H1 (cell line): ENCODE measurements at regions not wholly inside any gene's neighbourhood (a gene's known extent, or its start where the extent isn't known, plus 50 kb on each side); places are given as distances from the start of the nearest gene placed in this dataset.

Experiments
- CTCF ChIA-PET: fragments of 300-600 bp; sonication (Branson Sonifier 250); formaldehyde crosslinking; loops from one replicate; lab custom pipeline; 2021; ENCODE audit not compliant: partially characterized antibody; lab: Charles Lee
- POLR2A ChIA-PET: fragments of 300-600 bp; sonication (Branson Sonifier 250); formaldehyde crosslinking; loops from one replicate; lab custom pipeline; 2021; ENCODE audit warnings: inconsistent platforms; ENCODE audit not compliant: partially characterized antibody; lab: Charles Lee
- DNase-seq, 2 experiments: peaks; one replicate each; pipeline versions ENCODE4 v3.0.0 to v3.0.0-alpha.2; 2010 to 2022; ENCODE audit warnings: low spot score in 2 of 2, low read depth in 1 of 2, mixed read lengths in 1 of 2
- FAIRE-seq: peaks from 2 replicates; lab custom pipeline; 2011; peaks lifted over from hg19 to GRCh38; lab: Jason Lieb, UNC
- H2AFZ ChIP-seq: 2 replicates; pipeline ENCODE4 v1.8.1; 2012; ENCODE audit warnings: low read length, inconsistent platforms
- H2AK5ac ChIP-seq: 2 replicates; pipeline ENCODE4 v1.6.1; 2013; ENCODE audit warnings: low read depth, low read length
- H2BK120ac ChIP-seq: replicated peaks from 2 replicates; pipeline ENCODE3; 2013; ENCODE audit warnings: low read depth, low read length, inconsistent platforms
- H2BK12ac ChIP-seq: 2 replicates; pipeline ENCODE4 v1.6.1; 2013; ENCODE audit warnings: low read depth, low read length
- H2BK15ac ChIP-seq: 2 replicates; pipeline ENCODE4 v1.6.1; 2013; ENCODE audit warnings: low read length
- H2BK20ac ChIP-seq: 2 replicates; pipeline ENCODE4 v1.6.1; 2013; ENCODE audit warnings: low read length
- H2BK5ac ChIP-seq: 2 replicates; pipeline ENCODE4 v1.6.1; 2013; ENCODE audit warnings: low read depth, low read length
- H3K14ac ChIP-seq: 2 replicates; pipeline ENCODE4 v1.6.1; 2013; ENCODE audit warnings: inconsistent platforms; ENCODE audit not compliant: insufficient read length
- H3K18ac ChIP-seq: 2 replicates; pipeline ENCODE4 v1.6.1; 2013; ENCODE audit warnings: low read length; ENCODE audit errors: extremely low read depth
- H3K23ac ChIP-seq: 2 replicates; pipeline ENCODE4 v1.6.1; 2013; ENCODE audit warnings: inconsistent platforms; ENCODE audit not compliant: insufficient read length
- H3K23me2 ChIP-seq: 2 replicates; pipeline ENCODE4 v1.6.1; 2013; ENCODE audit warnings: low read depth, low read length
- H3K27ac ChIP-seq: 2 replicates; pipeline ENCODE4 v1.6.1; 2011; ENCODE audit warnings: low read depth, low read length, inconsistent platforms
- H3K27me3 ChIP-seq, 4 experiments: replicated peaks in 1 of 4; 1 replicate in 1 of 4; 2 replicates in 3 of 4; pipeline versions ENCODE4 v1.6.1 to v1.8.1; 2011 to 2013; ENCODE audit warnings: low read length in 3 of 4, mild to moderate bottlenecking in 3 of 4, inconsistent platforms in 2 of 4, mixed read lengths in 2 of 4, moderate library complexity in 1 of 4; ENCODE audit not compliant: control insufficient read depth in 3 of 4, insufficient read depth in 3 of 4; ENCODE audit errors: extremely low read depth in 1 of 4
- H3K36me3 ChIP-seq, 4 experiments: 2 replicates each; pipeline versions ENCODE4 v1.6.1 to v1.8.1; 2011 to 2013; ENCODE audit warnings: mild to moderate bottlenecking in 4 of 4, low read length in 3 of 4, moderate library complexity in 2 of 4, control low read depth in 1 of 4, inconsistent platforms in 1 of 4; ENCODE audit not compliant: insufficient read depth in 4 of 4, control insufficient read depth in 2 of 4
- H3K4ac ChIP-seq: replicated peaks from 2 replicates; pipeline ENCODE3; 2013; ENCODE audit warnings: low read length, low read depth, mixed read lengths, inconsistent platforms; ENCODE audit not compliant: insufficient read length
- H3K4me1 ChIP-seq, 4 experiments: replicated peaks in 1 of 4; 1 replicate in 1 of 4; 2 replicates in 3 of 4; pipeline versions ENCODE4 v1.6.1 to v1.8.1; 2011 to 2013; ENCODE audit warnings: low read length in 3 of 4, inconsistent platforms in 2 of 4, mixed read lengths in 1 of 4; ENCODE audit not compliant: insufficient read depth in 4 of 4, control insufficient read depth in 3 of 4
- H3K4me2 ChIP-seq, 2 experiments: 2 replicates each; pipeline versions ENCODE4 v1.6.1 to v1.8.1; 2011 to 2013; ENCODE audit warnings: low read depth in 2 of 2, low read length in 2 of 2, control low read depth in 1 of 2, inconsistent platforms in 1 of 2, mild to moderate bottlenecking in 1 of 2; ENCODE audit not compliant: insufficient read depth in 1 of 2
- H3K4me3 ChIP-seq, 4 experiments: fragments of 200-600, 300-600 bp in 1 of 4; sonication (generic), shearing (Covaris generic), sonication (Bioruptor Twin) in 1 of 4; 2 replicates each; pipeline versions ENCODE4 v1.5.1 to v1.8.1; 2011 to 2016; ENCODE audit warnings: low read length in 4 of 4, low read depth in 3 of 4, control low read depth in 2 of 4, inconsistent platforms in 2 of 4, mild to moderate bottlenecking in 2 of 4, mixed read lengths in 1 of 4, moderate library complexity in 1 of 4; ENCODE audit not compliant: insufficient read depth in 2 of 4; ENCODE audit errors: extremely low read depth in 1 of 4
- H3K56ac ChIP-seq: replicated peaks from 2 replicates; pipeline ENCODE3; 2013; ENCODE audit warnings: low read depth, mild to moderate bottlenecking, mixed read lengths, low read length, inconsistent platforms; ENCODE audit not compliant: insufficient read length
- H3K79me1 ChIP-seq: 2 replicates; pipeline ENCODE4 v1.6.1; 2013; ENCODE audit warnings: low read depth, low read length, control low read depth
- H3K79me2 ChIP-seq, 2 experiments: 2 replicates each; pipeline versions ENCODE4 v1.6.1 to v1.8.1; 2012 to 2013; ENCODE audit warnings: low read length in 2 of 2, mild to moderate bottlenecking in 2 of 2, inconsistent platforms in 1 of 2; ENCODE audit not compliant: insufficient read depth in 2 of 2, control insufficient read depth in 1 of 2
- H3K9ac ChIP-seq, 4 experiments: replicated peaks in 1 of 4; 1 replicate in 1 of 4; 2 replicates in 3 of 4; pipeline versions ENCODE4 v1.6.1 to v1.8.1; 2011 to 2013; ENCODE audit warnings: low read depth in 3 of 4, low read length in 3 of 4, control low read depth in 2 of 4, mild to moderate bottlenecking in 2 of 4, moderate library complexity in 2 of 4, inconsistent platforms in 1 of 4; ENCODE audit errors: extremely low read depth in 1 of 4
- H3K9me3 ChIP-seq, 2 experiments: 2 replicates each; pipeline versions ENCODE4 v1.6.1 to v1.8.1; 2012 to 2013; ENCODE audit warnings: mild to moderate bottlenecking in 2 of 2, moderate library complexity in 2 of 2, control low read depth in 1 of 2, inconsistent platforms in 1 of 2, low read depth in 1 of 2, low read length in 1 of 2, mixed read lengths in 1 of 2; ENCODE audit not compliant: insufficient read depth in 2 of 2
- H4K20me1 ChIP-seq, 2 experiments: replicated peaks in 1 of 2; 2 replicates each; pipeline versions ENCODE3 to v1.8.1; 2011 to 2013; ENCODE audit warnings: inconsistent platforms in 2 of 2, low read length in 2 of 2, mild to moderate bottlenecking in 1 of 2; ENCODE audit not compliant: insufficient read depth in 2 of 2, control insufficient read depth in 1 of 2
- H4K5ac ChIP-seq: 2 replicates; pipeline ENCODE4 v1.6.1; 2013; ENCODE audit warnings: low read length, low read depth, mixed read lengths, inconsistent platforms; ENCODE audit not compliant: insufficient read length
- H4K8ac ChIP-seq: 2 replicates; pipeline ENCODE4 v1.8.0; 2013; ENCODE audit warnings: mild to moderate bottlenecking, moderate library complexity, low read length, inconsistent platforms; ENCODE audit not compliant: insufficient read depth; ENCODE audit errors: extremely low read depth
- H4K91ac ChIP-seq: replicated peaks from 2 replicates; pipeline ENCODE3; 2013; ENCODE audit warnings: low read length, mixed read lengths, inconsistent platforms; ENCODE audit not compliant: insufficient read length
- CBX5 ChIP-seq: fragments of 300-800, 300-1000 bp; sonication (generic); IDR thresholded peaks from 2 replicates; pipeline ENCODE4 v1.7.1; 2016; ENCODE audit warnings: antibody characterized with exemption, low read length, low read depth
- CHD1 ChIP-seq: IDR thresholded peaks from 2 replicates; pipeline ENCODE4 v1.6.1; 2012; ENCODE audit warnings: low read depth, low read length, improper control_type of control experiment
- CTBP2 ChIP-seq: IDR thresholded peaks from 2 replicates; pipeline ENCODE4 v1.7.0; 2011; ENCODE audit warnings: borderline replicate concordance, mild to moderate bottlenecking, moderate library complexity, mixed read lengths, low read length; ENCODE audit not compliant: insufficient read depth, insufficient read length
- EGR1 ChIP-seq: IDR thresholded peaks from 2 replicates; pipeline ENCODE4 v1.6.1; 2011; ENCODE audit warnings: low read depth, low read length, borderline replicate concordance
- EP300 ChIP-seq, 2 experiments: IDR thresholded peaks; 1 replicate in 1 of 2; 2 replicates in 1 of 2; pipeline ENCODE4 v1.6.1; 2011 to 2012; ENCODE audit warnings: low read depth in 2 of 2, low read length in 2 of 2, mild to moderate bottlenecking in 2 of 2, borderline replicate concordance in 1 of 2, inconsistent platforms in 1 of 2, moderate library complexity in 1 of 2
- FOSL1 ChIP-seq: IDR thresholded peaks from 2 replicates; pipeline ENCODE4 v1.6.1; 2011; ENCODE audit warnings: mild to moderate bottlenecking, low read depth, low read length, moderate library complexity; ENCODE audit not compliant: insufficient read depth
- KDM5A ChIP-seq: fragments of 200-600 bp; IDR thresholded peaks from 2 replicates; pipeline ENCODE4 v1.7.1; 2012; ENCODE audit warnings: mild to moderate bottlenecking, low read length, inconsistent platforms, mixed read lengths
- PHF8 ChIP-seq: fragments of 200-600 bp; sonication (generic); conservative IDR thresholded peaks from 2 replicates; pipeline ENCODE4 v1.7.1; 2012; ENCODE audit warnings: low read depth, mild to moderate bottlenecking, inconsistent platforms, low read length, moderate library complexity
- RFX5 ChIP-seq: IDR thresholded peaks from 2 replicates; pipeline ENCODE4 v1.6.1; 2011; ENCODE audit warnings: low read depth, low read length, improper control_type of control experiment, borderline replicate concordance
- RXRA ChIP-seq: IDR thresholded peaks from 2 replicates; pipeline ENCODE4 v1.6.1; 2011; ENCODE audit warnings: low read depth, mild to moderate bottlenecking, low read length, moderate library complexity; ENCODE audit not compliant: insufficient read depth
- SIN3A ChIP-seq, 2 experiments: IDR thresholded peaks in 1 of 2; conservative IDR thresholded peaks in 1 of 2; 2 replicates each; pipeline ENCODE4 v1.6.1; 2011 to 2012; ENCODE audit warnings: low read length in 2 of 2, improper control_type of control experiment in 1 of 2, low read depth in 1 of 2, mild to moderate bottlenecking in 1 of 2
- SIRT6 ChIP-seq: IDR thresholded peaks from one replicate; pipeline ENCODE4 v1.7.1; 2012; ENCODE audit warnings: low read length, inconsistent platforms
- SRF ChIP-seq: IDR thresholded peaks from 2 replicates; pipeline ENCODE4 v1.6.1; 2011; ENCODE audit warnings: mild to moderate bottlenecking, low read depth, low read length, moderate library complexity
- TAF1 ChIP-seq: IDR thresholded peaks from 2 replicates; pipeline ENCODE4 v1.6.1; 2011; ENCODE audit warnings: mild to moderate bottlenecking, low read depth, low read length
- ZNF274 ChIP-seq: IDR thresholded peaks from 2 replicates; pipeline ENCODE4 v1.7.0; 2012; ENCODE audit warnings: low read length, borderline replicate concordance; ENCODE audit errors: extremely low read depth
- WGBS, 2 experiments: shearing (Covaris generic) in 1 of 2; methylation state at CpG; one replicate each; pipeline versions ENCODE4 v1.1.6 to v1.1.7; 2013 to 2015; ENCODE audit warnings: low lambda C conversion rate in 2 of 2, mixed read lengths in 2 of 2, inconsistent platforms in 1 of 2, low coverage in 1 of 2, missing lambda C conversion rate in 1 of 2; ENCODE audit not compliant: insufficient replicate concordance in 2 of 2, insufficient coverage in 1 of 2, insufficient read length in 1 of 2; ENCODE audit errors: extremely low coverage in 1 of 2, missing lambda C conversion rate in 1 of 2; 5-methylcytosine and 5-hydroxymethylcytosine counted together

GRCh38 chr3:34881026-34881425 lies 758.3 kb upstream of the ARPP21 start:
- Histone ChIP-seq H3K23ac (no peak overlapping the region), H3K4me1 (no peaks in the 10 kb centered on the region), H3K9me3 (no peaks in the 10 kb centered on the region), H3K4ac (no peak overlapping the region), H4K8ac (no peak overlapping the region), H3K56ac (no peak overlapping the region), H3K9ac (no peak overlapping the region), H3K4me2 (no peak overlapping the region), H2BK5ac (no peak overlapping the region), H3K23me2 (no peaks in the 10 kb centered on the region), H2BK120ac (no peak overlapping the region), H3K79me1 (no peaks in the 10 kb centered on the region), H4K5ac (no peak overlapping the region), H3K18ac (no peak overlapping the region), H4K20me1 (no peaks in the 10 kb centered on the region), H3K14ac (no peak overlapping the region), H2AFZ (no peak overlapping the region), H3K79me2 (no peaks in the 10 kb centered on the region), H2BK15ac (no peak overlapping the region), H2BK20ac (no peak overlapping the region), H3K36me3 (no peaks in the 10 kb centered on the region), H3K4me3 (no peak overlapping the region), H2BK12ac (no peak overlapping the region), H4K91ac (no peak overlapping the region), H2AK5ac (no peak overlapping the region), H3K27me3 (no peaks in the 10 kb centered on the region), H3K27ac (no peak overlapping the region)
- FAIRE-seq, result no peak
- CTCF ChIA-PET, result interaction anchor here (1.4 kb wide), 2 partner anchors 17 to 1043 kb away, joined by 3 to 6 read pairs; no protein-coding TSS in a partner anchor
- DNase-seq, result no peak
- WGBS, 2 experiments, result 90% methylated on average over 1 of the region's 1 CpG; no CpG with 5 or more reads in 1 of the 2 experiments
- POLR2A ChIA-PET, result no interaction called here
- TF ChIP-seq PHF8 (no peak), CTBP2 (no peak), EP300 (IDR thresholded peaks at IDR 0.05; ENCODE audit: borderline replicate concordance in 1 of 2, low read depth in 2 of 2, low read length in 2 of 2) (no peak), SIN3A (conservative IDR thresholded peaks at IDR 0.05 in 1 of 2, IDR thresholded peaks at IDR 0.05 in 1 of 2; ENCODE audit: low read depth in 1 of 2, low read length in 2 of 2) (no peak), RFX5 (no peak), FOSL1 (no peak), ZNF274 (no peak), CBX5 (no peak), KDM5A (no peak), EGR1 (no peak), SRF (no peak), RXRA (no peak), TAF1 (no peak), CHD1 (no peak), SIRT6 (no peak)
